Loucy (cell line): ENCODE measurements at regions not wholly inside any gene's neighbourhood (a gene's known extent, or its start where the extent isn't known, plus 50 kb on each side); places are given as distances from the start of the nearest gene placed in this dataset.

ENCODE experiments used
- CTCF ChIP-seq: fragments of 200-600 bp; sonication (generic); conservative IDR thresholded peaks from 2 replicates; pipeline ENCODE4 v1.5.1; 2014; ENCODE audit warnings: mild to moderate bottlenecking, antibody characterized with exemption, low read length
- EZH2phosphoT487 ChIP-seq: fragments of 200-600 bp; IDR thresholded peaks from 2 replicates; pipeline ENCODE4 v1.6.1; 2018; ENCODE audit warnings: antibody characterized with exemption, mild to moderate bottlenecking, moderate library complexity, borderline replicate concordance

GRCh38 chr9:13002740-13003139 lies 227.9 kb downstream of the LURAP1L start:
- TF ChIP-seq CTCF (no peak), EZH2phosphoT487 (no peak)
